CD4-positive, alpha-beta T cell treated with Interleukin-12 subunit alpha and Interleukin-12 subunit beta, for 1 hour (primary cell): ENCODE measurements at regions not wholly inside any gene's neighbourhood (a gene's known extent, or its start where the extent isn't known, plus 50 kb on each side); places are given as distances from the start of the nearest gene placed in this dataset.

Experiments used
- DNase-seq: peaks from one replicate; pipeline ENCODE4 v3.0.0-alpha.2; 2020

DNA sequence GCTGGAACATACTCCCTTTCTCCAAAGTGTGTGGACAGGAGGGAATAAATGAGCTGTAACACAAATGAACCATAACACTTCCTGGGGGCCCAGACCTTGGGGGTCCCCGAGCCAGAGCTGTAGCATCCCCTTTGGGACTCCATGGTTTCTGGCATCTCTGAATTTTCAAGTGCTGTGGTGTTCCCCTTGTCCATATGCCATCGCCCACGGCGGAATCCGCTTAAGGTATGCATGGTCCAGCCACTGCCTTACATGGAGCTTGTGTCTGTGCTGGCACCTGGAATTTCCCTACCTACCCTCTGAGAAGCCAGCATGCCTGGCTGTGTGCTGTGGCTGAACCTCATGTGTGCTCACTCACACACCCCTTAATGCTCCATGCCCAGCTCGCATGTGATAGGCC lies 943.6 kb downstream of the SLITRK1 start:
- DNase-seq: no peak

DNA sequence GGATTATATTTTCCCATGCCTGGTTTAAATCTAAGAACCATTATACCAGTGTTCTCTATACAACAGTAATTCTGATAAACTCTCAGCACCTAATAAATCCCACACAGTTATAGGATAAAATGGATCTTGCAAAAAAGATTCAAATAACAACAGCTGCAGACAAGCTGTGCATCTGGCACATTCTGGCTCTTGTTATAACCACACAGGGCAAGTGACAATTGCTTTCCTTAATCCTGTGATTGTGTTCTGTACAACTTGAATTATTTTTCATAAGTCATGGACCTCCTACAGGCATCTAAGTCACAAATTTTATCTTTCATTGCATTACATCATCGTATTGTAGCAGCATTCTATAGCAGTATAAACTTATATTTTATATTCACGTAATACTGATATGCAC lies 948.3 kb downstream of the SLITRK1 start:
- DNase-seq: no peak

DNA sequence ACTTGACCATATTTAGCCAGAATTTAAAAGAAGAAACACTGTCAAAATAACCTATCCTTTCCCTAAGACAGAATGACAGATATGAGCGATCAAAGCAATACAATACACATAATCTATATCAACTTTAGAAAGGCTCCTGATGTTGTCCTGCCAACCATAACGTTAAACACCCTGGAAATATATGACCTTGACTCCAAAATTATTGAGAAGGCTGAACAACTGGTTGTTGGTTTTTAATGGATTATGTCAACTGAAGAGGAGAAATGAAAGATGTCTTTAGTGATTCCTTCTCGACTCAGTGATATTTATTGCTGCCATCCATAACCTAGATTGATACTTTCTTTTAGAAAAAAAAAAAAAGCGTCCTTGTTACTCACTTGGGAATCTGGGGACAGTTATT lies 957.2 kb downstream of the SLITRK1 start:
- no peak for DNase-seq

DNA sequence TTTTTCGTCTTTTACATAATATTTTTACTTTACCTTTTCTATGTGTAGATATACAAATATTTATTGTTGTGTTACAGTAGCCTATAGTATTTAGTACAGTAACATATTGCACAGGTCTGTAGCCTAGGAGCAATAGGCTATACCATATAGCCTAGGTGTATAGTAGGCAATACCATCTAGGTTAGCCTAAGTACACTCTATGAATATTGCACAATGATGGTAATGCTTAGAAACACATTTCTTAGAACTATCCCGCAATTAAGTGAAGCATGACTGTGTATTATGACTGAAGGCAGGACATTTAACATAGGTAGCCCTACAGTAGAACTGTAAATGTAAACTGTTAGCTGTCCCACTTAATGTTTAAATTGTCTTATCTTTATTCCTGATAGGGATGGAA lies 964.3 kb downstream of the SLITRK1 start:
- DNase-seq: no peak

DNA sequence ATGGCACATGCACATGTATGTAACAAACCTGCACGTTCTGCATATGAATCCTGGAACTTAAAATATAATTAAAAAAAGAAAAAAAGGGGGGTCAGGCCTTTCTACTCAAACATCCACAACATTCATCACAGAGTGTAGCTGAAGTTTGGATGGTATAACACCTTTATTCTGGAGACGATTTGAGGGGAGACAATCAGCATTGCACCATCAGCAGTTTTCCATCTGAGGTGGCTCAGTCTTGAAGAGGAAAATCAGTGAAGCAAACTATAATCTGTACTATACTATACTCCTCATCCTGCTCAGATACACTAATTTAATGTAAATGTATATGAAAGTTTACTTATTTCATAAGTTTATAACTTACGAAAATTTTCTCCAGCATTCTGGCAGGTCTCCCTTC lies 969.7 kb downstream of the SLITRK1 start:
- DNase-seq: no peak

DNA sequence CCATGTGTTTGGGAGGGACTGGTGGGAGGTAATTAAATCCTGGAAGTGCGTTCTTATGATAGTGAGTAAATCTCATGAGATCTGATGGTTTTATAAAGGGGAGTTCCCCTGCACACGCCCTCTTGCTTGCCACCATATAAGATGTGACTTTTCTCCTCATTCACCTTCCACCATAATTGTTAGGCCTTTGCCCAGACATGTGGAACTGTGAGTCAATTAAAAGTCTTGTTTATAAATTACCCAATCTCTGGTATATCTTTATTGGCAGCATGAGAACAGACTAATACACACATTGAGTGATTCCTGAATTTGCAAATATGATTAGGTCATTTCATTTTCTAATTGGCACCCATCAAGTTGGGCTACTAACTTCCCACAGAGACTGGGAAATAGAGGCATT lies 977.2 kb downstream of the SLITRK1 start:
- no peak for DNase-seq

DNA sequence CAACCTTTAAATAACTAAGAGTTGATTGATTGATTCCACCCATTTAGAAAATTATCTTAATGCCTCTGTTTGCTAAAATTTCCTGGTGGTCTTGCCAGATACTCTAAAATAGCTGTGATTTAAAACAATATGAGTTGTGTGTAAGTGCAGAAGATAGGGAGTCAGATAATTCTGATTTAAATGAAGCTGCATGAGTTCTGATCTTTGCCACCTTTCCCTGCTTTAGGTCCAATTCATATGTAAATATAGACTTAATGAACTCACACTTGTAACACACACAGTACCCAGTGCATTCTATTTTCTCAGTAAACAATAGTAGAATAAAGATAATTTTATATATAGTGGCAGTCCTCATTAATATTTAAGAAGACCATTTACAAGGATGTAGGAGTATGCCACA lies 981.8 kb downstream of the SLITRK1 start:
- DNase-seq: no peak

DNA sequence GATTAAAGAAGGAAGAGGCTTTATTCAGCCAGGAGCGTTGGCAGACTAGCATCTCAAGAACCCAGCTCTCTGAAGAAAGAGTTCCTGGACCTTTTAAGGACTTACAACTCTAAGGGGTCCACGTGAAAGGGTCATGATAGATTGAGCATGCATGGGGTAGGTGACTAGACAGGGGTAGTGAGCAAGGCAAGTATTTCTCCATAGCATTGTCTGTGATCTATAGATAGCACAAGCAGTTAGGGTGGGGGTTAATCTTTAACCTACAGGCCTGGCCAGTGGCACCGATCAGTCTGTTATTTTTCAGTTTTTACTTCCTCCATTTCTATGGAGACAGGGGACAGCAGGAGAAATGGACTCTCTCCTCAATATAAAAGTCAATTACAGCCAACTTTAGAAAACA lies 983.7 kb downstream of the SLITRK1 start:
- DNase-seq: no peak

DNA sequence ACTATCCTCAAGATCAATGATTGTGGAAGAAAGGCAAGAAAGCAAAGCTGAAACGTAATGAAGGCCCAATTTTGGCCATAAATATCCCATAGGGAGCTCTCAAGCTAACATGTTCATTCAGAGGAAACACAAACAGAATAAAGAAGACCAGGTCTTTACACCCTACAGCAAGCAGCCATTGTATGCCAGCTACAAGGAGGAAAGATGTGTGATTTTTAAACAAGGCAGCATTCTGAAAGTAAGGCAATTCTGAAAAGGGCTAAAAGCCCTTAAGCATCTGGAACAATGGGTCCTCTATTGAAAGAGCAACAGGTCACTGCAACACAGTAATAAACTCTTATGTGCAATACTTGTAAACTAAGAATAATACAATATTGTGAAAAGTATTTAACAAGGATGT lies 1002.4 kb downstream of the SLITRK1 start:
- DNase-seq: no peak

DNA sequence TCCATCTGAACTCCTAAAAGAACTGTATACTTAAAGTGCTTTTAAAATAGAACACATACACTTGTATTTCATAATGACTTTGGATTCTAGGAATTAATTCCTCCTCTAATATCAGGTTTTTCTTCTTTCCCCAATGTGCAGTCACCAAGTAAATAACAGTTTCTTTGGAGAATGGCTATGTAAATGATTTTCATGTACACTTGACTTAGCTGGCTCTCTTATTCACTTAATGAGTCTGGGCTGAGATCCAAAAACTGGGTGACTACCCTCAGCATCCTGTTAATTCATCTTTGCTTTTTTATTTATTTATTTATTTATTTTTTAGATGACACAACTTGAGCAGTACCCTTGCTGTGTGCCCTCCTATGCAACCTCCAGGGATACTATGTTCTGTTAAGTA lies 1003.7 kb downstream of the SLITRK1 start:
- DNase-seq: no peak

DNA sequence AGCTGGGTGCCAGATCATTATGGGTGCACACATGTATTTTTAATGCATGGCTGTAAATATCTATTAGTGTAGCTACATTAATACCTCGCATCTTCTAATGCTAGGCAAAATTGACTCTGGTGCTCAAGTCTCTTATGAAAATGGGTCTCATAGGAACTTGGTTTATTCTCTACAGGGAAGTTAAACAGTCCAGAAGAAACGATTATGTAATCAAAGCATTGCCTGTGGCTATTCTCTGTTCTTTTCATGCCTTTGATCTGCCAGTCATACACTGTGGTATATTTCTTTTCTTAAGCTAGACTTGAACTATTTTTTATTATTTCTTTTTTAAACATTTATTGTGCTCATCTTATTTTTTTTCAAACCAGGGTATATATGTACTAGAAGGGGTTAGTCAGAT lies 1015.0 kb downstream of the SLITRK1 start:
- DNase-seq: no peak

DNA sequence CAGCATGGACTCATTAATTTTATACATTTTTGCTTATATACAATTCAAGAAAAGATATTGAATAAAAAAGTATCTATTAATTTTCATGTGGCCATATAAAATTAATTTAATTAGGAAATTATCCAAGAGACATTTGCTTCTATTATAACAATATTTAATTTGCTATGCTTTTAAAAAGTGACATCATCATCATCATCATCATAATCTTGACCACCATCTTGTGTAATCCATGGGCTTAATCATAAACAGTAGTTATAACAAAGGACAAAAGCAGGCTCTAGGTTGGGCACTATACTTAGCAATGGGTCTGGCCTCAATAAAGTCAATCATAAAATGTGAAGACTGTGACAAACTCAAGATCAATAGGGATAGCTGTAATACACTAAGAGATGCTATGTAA lies 1031.6 kb downstream of the SLITRK1 start:
- DNase-seq: no peak

DNA sequence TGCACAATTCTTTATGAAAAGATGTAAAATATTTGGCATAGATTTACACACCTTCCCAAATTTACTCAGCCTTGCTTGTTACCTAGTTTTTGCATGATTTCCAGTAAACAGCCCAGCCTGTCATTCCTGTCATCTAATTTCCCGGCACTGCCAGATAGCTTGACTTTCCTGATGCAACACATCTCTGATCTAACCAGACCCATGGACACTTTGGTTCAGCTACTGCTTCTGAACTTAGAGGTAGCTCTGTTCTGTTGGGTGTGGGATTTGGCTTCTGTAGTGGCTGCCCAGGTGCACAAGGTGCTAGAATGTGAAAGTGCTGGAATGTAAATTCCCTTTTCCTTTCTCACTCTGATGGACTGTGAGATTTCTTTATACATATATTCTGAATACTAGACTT lies 1033.5 kb downstream of the SLITRK1 start:
- DNase-seq: no peak

DNA sequence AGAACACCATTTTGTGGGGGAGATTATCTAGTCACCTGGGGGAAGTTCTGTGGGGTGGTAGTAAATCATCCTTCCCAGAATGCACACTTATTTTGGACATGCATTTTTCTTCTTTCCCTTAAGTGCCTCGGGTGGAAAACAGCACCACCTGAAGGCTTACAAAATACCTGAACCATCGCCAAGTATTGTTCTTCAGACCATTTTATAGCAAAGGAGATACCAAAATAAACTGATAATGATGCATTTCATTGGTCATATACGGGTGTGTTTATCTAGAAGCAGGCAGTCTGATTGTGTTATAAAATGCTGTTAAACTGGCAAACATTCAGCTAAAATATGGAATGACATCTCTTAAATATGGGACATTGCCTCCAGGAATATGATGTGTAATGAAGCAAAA lies 1034.7 kb downstream of the SLITRK1 start:
- DNase-seq: no peak

DNA sequence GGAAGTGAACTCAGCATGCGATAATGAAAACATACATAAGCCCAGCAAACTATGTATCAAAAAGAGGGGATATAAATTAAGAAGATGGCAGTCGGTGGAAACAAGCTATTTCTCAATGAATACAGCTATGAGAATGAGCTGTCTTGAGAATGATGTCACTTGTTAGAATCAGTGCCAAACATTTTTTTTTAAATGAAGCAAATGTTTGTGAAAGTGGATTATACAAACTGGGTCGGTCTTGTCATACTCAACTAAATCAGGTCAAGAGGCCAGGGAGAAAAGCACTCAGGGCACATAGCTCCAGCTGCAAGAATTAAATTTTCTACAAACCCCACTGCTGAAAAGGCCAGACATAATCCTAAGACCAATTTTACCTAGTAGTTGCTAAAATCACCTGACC lies 1048.4 kb downstream of the SLITRK1 start:
- no peak for DNase-seq

DNA sequence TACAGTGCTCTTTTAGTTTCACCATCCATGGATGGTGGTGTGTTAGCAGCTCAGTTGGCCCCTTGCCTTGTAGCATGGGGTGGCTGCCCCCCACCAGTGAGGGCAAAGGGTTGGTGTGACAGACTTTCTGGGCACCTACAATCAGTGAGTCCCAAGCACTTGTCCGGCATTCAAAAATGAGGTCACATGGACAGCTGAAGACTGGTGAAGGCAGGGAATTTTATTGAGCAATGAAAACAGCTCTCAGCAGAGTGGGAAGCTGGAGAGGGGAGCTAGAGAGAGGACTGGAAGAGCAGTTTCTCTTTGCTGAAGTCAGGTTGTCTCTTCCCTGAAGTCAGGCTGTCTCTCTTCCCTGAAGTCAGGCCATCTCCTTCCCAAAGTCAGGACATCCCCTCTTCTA lies 1053.2 kb downstream of the SLITRK1 start:
- no peak for DNase-seq

DNA sequence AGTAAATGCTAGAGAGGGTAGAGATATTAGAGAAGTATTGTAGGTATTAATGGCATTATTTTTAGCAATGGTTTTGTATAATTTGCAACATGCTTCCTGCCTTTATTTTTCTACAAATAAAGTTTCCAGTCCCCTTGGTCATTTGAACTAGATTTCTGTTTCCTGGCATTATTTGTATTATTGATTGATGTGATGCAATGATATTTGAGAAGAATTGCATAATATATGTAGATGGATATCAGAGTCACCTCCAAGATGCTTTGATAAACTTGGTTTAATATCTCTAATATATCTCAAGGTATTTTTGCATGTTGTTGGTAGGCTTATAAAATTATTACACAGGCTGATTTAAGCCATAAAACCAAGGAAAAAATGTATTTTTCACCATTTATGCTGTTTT lies 1054.5 kb downstream of the SLITRK1 start:
- DNase-seq: no peak

DNA sequence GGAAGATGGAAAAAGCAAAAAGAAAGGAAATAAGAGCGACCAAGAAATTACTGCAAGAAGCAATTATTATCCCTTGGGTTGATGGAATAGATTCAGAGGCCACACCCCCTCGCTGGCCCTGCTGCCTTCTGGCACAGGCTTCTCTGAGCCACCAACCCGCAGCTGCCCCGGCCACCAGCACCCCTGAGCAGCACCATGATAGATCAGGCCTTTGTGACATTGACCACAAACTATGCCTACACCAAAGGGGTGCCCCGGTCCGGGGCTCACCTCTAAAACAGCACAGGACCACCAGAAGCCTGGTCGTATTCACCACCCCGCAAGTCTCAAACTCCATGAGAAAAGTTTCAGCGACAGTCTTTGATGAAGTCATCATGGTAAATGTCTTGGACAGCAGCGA lies 1059.3 kb downstream of the SLITRK1 start:
- no peak for DNase-seq

DNA sequence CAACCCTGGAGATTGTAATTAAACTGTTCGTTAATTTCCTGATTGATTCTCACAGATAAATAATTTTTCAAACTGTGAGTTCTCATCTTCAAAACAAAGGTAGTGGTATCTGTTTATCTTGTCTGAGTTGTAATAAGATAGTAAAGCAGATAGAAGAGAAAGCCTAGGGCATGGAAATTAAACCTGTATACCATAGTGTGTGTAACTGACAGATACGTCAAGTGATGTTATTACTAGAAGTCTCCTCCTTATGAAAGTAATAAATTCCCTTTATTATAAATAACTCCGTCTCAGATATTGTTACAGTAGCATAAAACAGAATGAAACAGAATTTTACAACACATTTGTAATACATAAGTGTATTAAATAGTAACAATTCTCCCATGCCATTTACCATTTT lies 1065.1 kb downstream of the SLITRK1 start:
- no peak for DNase-seq

DNA sequence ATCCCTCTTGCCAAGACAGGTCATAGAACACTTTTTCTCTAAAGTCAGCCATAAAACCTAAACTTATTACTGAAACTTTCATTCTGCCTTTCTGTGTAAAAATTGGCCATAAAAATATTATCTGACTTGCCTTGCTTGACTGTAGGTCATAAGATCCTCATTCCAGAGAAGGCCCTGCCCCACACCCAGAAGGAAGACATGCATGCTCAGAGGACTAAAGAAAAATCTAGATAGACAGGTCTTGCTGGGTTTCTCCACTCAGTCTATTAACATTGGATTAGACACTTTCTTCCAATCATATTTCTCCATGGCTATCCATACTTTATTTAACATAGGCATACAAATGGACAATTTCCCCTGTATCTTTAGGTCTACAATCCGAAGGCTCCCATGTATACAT lies 1066.5 kb downstream of the SLITRK1 start:
- DNase-seq: no peak

DNA sequence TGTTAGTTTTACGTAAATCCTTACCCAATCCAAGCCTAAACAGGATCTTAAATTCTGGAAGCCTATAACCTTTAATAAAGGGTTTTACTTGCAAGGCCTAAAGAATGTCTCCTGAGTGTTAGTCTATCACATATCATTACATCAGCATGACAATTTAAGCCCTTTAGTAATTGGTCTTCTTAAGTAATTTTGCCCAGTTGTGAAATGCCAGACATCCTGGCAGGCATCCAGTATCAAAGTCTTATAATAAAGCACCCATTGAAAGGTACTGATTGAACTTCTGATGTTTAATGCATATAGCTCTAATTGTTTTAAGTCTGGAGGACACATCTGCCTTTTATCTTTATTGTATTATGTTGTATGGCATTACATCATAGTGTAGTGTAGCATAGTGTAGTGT lies 1078.9 kb downstream of the SLITRK1 start:
- no peak for DNase-seq

DNA sequence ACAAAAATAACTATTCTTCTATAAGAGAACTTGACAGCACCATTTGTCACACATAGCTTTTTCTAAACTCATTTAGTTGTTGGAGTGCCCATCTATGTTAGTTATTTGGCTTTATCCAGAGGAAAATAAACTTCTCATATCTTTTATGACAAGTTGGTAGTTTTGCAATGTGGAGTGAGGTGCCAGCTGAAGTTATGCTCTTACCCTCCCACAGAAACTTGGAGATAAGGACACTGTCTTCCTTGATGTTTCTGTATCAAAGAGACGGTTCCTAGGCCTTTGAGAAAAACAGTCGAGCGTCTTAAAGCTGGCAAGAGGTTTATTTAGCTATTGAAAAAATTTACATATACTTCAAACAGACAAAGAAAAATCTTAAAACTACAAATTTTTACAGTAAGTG lies 1079.7 kb downstream of the SLITRK1 start:
- DNase-seq: no peak

DNA sequence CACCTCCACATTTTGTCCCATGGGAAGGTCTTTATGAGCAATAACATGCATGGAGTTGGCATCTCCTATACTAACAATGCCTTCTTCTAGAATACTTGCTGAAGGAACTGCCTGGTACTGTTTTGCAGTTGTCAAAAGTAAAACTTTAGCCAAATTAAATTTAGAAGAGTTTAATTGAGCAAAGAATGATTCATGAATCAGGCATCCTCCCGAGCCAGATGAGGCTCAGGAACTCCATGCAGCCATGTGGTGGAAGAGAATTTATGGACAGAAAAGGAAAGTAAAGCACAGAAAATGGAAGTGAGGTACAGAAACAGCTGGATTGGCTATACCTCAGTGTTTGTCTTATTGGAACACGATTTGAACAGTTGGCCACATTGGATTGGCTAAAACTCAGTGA lies 1081.9 kb downstream of the SLITRK1 start:
- DNase-seq: no peak

DNA sequence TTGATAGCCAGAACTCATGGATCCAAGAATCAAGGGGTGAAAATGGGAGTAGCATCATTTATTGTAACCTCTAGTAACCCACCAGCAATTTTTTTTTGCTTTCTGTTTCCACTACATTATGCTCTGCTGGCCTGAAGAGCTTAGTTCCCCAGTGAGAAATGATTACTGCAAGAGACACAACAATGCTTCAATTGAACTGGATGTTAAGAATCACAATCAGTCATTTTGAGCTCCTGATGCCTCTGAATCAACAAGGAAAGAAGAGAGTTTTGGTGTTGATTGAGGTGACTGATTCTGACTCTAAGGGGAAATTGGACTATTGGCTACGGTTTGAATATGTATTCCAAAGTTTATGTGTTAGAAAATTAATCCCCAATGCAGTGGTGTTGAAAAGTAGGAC lies 1084.4 kb downstream of the SLITRK1 start:
- no peak for DNase-seq

DNA sequence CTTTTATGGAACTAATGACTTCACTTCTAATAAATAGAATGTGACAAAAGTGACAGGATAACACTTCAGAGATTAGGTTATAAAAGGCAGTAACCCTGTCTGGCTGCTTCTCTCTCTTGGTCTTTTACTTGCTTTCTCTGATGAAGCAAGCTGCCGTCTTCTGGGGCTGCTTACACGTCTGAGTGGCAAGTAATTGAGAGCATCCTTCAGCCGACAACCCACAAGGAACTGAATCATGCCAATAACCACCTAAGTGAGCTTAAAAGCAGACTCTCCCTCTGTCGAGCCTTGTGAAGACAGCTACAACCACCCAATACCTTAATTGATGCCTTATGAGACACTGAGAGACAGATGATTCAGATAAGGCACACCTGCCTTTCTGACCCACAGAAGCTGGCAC lies 1091.2 kb downstream of the SLITRK1 start:
- DNase-seq: no peak

DNA sequence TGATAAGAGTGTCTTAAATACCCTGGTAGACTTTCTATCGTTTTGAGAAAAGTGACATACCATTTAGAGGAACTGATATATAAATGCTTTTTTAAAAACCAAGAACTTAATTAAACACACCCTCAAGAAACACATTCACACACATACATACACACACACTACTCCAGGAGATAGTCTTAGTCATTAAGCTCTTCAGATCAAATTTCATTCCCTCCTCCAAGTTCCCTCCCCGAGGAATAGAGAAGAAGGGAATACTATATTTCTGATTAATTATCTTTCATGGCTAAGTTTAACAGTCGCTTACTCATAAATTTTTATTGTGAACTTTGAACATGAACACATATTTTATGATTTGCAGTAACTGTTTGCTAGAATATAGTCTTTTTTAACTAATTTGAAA lies 1109.5 kb downstream of the SLITRK1 start:
- no peak for DNase-seq
